IPS-18a (cell line): ENCODE measurements at regions not wholly inside any gene's neighbourhood (a gene's known extent, or its start where the extent isn't known, plus 50 kb on each side); places are given as distances from the start of the nearest gene placed in this dataset.

Source experiments
- H3K27ac ChIP-seq: one replicate; pipeline ENCODE4 v1.5.1; 2013; ENCODE audit warnings: low read length
- H3K27me3 ChIP-seq: one replicate; pipeline ENCODE4 v1.6.1; 2013; ENCODE audit warnings: mild to moderate bottlenecking, low read length; ENCODE audit not compliant: control insufficient read depth, insufficient read depth
- H3K36me3 ChIP-seq: one replicate; pipeline ENCODE4 v1.6.1; 2013; ENCODE audit warnings: low read depth, low read length; ENCODE audit not compliant: control insufficient read depth
- H3K4me1 ChIP-seq: one replicate; pipeline ENCODE4 v1.6.1; 2013; ENCODE audit warnings: low read depth, low read length; ENCODE audit not compliant: control insufficient read depth
- H3K4me3 ChIP-seq: one replicate; pipeline ENCODE4 v1.5.1; 2013; ENCODE audit warnings: low read length
- H3K9ac ChIP-seq: one replicate; pipeline ENCODE4 v1.6.1; 2013; ENCODE audit warnings: mild to moderate bottlenecking, low read length, moderate library complexity
- H3K9me3 ChIP-seq: one replicate; pipeline ENCODE4 v1.6.1; 2013; ENCODE audit warnings: low read depth, low read length; ENCODE audit not compliant: control insufficient read depth

DNA sequence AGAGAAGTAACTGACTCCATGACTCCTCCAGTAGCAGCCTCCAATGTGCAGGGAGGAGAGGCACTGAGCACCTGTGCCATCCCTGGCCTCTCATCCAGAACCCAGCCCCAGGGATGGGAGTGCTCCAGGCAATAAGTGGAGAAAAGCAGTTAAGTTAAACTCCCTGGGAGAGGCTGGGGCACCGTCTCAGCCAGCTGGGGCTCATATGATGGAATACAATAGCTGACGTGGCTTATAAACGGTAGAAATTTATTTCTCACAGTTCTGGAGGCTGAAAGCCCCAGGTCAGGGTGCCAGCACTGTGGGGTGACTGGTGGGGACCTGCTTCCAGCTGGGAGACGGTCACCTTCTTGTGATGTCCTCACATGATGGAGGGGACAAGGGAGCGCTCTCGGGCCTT lies 94.7 kb downstream of the RAMP3 start:
- Histone ChIP-seq H3K4me1 (no peaks in the 10 kb centered on the region), H3K36me3 (no peaks in the 10 kb centered on the region), H3K4me3 (no peak overlapping the region), H3K9ac (no peak overlapping the region), H3K27me3 (no peaks in the 10 kb centered on the region), H3K9me3 (no peaks in the 10 kb centered on the region), H3K27ac (no peak overlapping the region)

DNA sequence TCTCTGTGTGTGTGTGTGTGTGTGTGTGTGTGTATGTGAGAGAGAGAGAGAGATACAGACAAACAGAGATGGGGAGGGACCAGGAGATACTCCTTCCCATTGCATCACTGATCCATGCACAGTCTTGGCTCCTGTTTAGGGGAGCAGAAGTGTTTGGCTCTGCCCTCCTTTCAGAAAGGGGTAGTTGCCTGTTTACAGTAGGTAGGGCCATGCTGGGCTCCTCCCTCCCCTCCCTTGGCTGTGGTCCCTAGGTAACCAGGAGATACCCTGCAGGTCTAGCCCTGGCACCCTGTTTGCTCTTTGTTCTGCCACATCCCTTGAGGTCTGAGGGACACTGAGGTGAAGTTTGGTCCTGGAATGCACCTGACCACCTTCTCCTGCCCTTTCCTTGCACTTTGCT lies 95.3 kb downstream of the RAMP3 start:
- Histone ChIP-seq H3K36me3 (no peaks in the 10 kb centered on the region), H3K9me3 (no peaks in the 10 kb centered on the region), H3K4me3 (no peak overlapping the region), H3K27ac (no peak overlapping the region), H3K4me1 (no peaks in the 10 kb centered on the region), H3K9ac (no peak overlapping the region), H3K27me3 (no peaks in the 10 kb centered on the region)

- H3K27ac ChIP-seq, result no peak overlapping the region
- H3K9ac ChIP-seq, result no peak overlapping the region
- H3K36me3 ChIP-seq, result no peaks in the 10 kb centered on the region
- H3K27me3 ChIP-seq, result no peaks in the 10 kb centered on the region
- no peaks in the 10 kb centered on the region for H3K4me1 ChIP-seq
- H3K9me3 ChIP-seq, result no peaks in the 10 kb centered on the region
- H3K4me3 ChIP-seq, result no peak overlapping the region
These were observed 95.8 kb downstream of the RAMP3 start for GRCh38 chr7:45253368-45253767.

- H3K9me3 ChIP-seq, result no peaks in the 10 kb centered on the region
- no peak overlapping the region for H3K27ac ChIP-seq
- H3K36me3 ChIP-seq, result no peaks in the 10 kb centered on the region
- H3K4me3 ChIP-seq, result no peak overlapping the region
- no peaks in the 10 kb centered on the region for H3K4me1 ChIP-seq
- no peak overlapping the region for H3K9ac ChIP-seq
- H3K27me3 ChIP-seq, result peaks cover 5% of the 10 kb centered on the region
These were observed 97.6 kb downstream of the RAMP3 start for GRCh38 chr7:45255187-45255586.

GRCh38 chr7:45256309-45256708 lies 98.7 kb downstream of the RAMP3 start:
- no peak overlapping the region for H3K4me3 ChIP-seq
- H3K27ac ChIP-seq, result no peak overlapping the region
- H3K4me1 ChIP-seq, result no peaks in the 10 kb centered on the region
- H3K27me3 ChIP-seq, result peaks cover 5% of the 10 kb centered on the region
- H3K9ac ChIP-seq, result no peak overlapping the region
- H3K36me3 ChIP-seq, result no peaks in the 10 kb centered on the region
- no peaks in the 10 kb centered on the region for H3K9me3 ChIP-seq

DNA sequence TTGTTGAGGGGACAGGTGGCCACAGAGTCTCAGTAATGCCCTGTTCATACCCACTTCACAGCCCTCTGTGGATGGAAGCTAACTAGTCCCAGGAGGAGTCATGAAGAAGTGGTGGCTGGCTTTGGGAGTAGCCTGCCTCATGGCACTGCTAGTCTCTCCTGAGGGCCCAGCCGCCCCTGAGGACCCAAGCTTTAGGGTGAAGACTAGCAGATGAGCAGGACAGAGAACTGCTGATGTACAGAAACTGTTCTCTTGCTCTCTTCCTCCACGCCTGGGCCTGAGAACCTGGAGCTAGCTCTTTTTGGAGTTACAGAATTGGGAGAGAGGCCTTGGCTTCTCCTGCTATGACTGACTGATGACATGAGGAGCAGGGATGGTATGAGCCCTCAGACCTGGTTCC lies 99.2 kb downstream of the RAMP3 start:
- H3K4me1 ChIP-seq, result no peaks in the 10 kb centered on the region
- H3K9ac ChIP-seq, result no peak overlapping the region
- no peaks in the 10 kb centered on the region for H3K36me3 ChIP-seq
- H3K4me3 ChIP-seq, result no peak overlapping the region
- no peaks in the 10 kb centered on the region for H3K9me3 ChIP-seq
- H3K27ac ChIP-seq, result no peak overlapping the region
- peaks cover 5% of the 10 kb centered on the region for H3K27me3 ChIP-seq

DNA sequence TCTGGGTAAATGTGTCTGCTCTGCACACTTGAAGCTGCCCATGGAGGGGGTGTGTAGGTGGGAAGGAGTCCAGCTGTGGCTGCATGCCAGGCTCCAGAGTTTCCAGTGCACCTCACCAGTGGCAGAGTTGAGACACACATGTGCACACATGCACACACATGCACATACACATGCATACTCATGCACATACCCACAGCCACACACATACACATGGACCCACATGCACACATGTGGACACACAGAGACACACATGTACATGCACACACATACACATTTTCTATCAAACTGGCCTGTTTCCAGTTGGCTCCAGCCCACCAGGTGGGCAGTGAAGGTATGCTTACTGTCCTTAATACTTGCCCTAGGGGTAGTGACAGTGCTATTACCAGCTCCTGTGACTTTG lies 99.7 kb downstream of the RAMP3 start:
- Histone ChIP-seq H3K9ac (no peak overlapping the region), H3K27ac (no peak overlapping the region)

GRCh38 chr7:45258533-45259226 lies 101.1 kb downstream of the RAMP3 start:
- no peaks in the 10 kb centered on the region for H3K36me3 ChIP-seq
- H3K4me1 ChIP-seq, result no peaks in the 10 kb centered on the region
- H3K9me3 ChIP-seq, result no peaks in the 10 kb centered on the region
- no peak overlapping the region for H3K27ac ChIP-seq
- H3K4me3 ChIP-seq, result no peak overlapping the region
- H3K9ac ChIP-seq, result no peak overlapping the region
- peaks cover 5% of the 10 kb centered on the region for H3K27me3 ChIP-seq

More for the DNA sequence above, 99.7 kb downstream of the RAMP3 start:
- no peaks in the 10 kb centered on the region for H3K4me1 ChIP-seq
- no peaks in the 10 kb centered on the region for H3K9me3 ChIP-seq
- H3K36me3 ChIP-seq, result no peaks in the 10 kb centered on the region
- H3K4me3 ChIP-seq, result no peak overlapping the region
- peaks cover 5% of the 10 kb centered on the region for H3K27me3 ChIP-seq

DNA sequence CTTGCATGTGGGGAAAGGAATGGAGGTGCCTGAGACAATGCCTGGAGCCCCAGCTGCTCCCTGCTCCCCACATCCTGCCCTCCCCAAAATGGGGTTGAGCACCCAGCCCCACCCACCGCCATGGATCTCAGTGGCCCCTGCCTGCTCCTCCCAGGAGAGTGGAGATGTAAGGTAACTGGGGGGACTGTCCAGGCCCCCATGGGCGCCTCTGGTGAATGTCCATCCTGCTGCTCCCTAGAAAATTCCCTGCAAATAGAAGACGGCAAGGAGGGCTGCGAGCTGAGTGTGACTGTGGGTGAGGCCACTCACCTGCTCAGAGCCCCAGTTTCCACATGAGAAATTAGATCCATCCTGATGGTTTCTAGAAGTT lies 101.6 kb downstream of the RAMP3 start:
- H3K9me3 ChIP-seq, result no peaks in the 10 kb centered on the region
- no peak overlapping the region for H3K9ac ChIP-seq
- no peak overlapping the region for H3K27ac ChIP-seq
- no peaks in the 10 kb centered on the region for H3K4me1 ChIP-seq
- no peak overlapping the region for H3K4me3 ChIP-seq
- no peaks in the 10 kb centered on the region for H3K36me3 ChIP-seq
- peaks cover 5% of the 10 kb centered on the region for H3K27me3 ChIP-seq

DNA sequence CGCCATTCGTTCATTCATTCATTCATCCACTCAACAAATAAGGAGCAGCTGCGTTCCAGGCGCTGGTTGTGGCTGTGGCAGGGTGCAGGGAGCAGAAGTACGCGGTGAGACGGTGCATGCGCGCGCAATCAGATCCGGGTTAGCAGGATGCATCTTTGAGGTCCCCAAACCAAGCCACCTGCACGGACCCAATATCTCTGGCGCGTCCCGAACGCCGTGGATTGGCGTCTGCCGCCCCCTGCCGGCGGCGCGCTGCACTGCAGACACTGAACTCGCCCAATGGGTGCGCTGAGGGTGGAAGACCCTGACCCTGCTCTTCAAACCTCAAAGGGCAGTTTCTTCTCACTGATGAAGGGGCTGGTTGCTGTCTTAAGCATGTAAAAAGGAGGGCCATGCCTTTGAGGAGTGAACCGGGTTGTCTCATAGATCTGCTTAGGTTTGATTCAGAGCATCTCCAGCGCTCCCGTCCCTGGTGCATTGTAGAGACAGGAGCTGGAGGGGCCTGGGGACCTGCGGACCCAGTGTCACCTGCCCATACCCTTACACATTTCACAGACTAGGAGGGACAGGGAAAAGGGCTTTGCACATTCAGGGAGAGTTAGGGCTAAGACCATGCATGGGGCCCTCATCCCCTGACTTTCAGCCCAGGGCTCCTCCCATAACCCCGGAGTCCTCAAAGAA lies 102.5 kb downstream of the RAMP3 start:
- Histone ChIP-seq H3K4me1 (no peaks in the 10 kb centered on the region), H3K36me3 (no peaks in the 10 kb centered on the region), H3K4me3 (no peak overlapping the region), H3K27ac (no peak overlapping the region), H3K9me3 (no peaks in the 10 kb centered on the region), H3K9ac (no peak overlapping the region), H3K27me3 (peaks cover 5% of the 10 kb centered on the region)

DNA sequence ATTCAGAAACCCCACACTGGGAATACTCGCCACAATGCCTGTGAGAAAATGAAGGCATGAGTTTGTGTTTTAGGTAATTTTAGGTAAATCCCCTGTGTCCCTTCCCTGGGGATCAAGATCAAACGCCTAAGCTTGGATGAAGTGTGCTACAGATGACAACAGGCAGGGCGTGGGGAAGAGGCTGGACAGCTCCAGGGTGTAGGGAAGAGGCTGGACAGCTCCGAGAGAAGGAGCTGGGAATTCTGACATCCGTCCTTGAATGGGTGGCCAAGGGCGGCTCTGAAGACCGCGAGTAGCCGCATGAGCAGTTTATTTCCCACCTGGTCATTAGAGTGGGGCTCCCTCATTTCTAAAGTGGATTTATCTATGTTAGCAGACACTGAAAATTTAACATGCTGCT lies 109.7 kb downstream of the RAMP3 start:
- Histone ChIP-seq H3K4me3 (no peak overlapping the region), H3K27me3 (no peaks in the 10 kb centered on the region), H3K4me1 (no peaks in the 10 kb centered on the region), H3K27ac (no peak overlapping the region), H3K9ac (no peak overlapping the region), H3K9me3 (no peaks in the 10 kb centered on the region), H3K36me3 (no peaks in the 10 kb centered on the region)

DNA sequence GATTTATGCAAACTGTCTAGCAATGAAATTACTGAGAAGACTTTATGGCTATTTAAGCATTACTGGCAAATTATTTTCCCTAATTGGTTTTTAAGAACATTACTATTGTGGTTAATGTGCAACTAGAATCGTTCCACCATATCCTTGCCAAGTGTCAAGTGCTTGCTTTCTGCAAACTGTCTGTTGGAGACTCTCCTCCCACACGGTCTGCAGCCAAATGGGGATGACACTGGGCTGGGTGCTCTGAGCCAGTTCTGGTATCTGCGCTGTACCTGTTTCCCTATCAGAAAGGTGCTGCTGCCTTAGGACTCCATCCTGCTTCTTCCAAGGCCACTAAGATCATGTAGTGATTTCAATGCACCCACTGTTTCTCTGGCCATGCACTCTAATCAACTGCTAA lies 110.4 kb downstream of the RAMP3 start:
- Histone ChIP-seq H3K36me3 (no peaks in the 10 kb centered on the region), H3K4me1 (no peaks in the 10 kb centered on the region), H3K4me3 (no peak overlapping the region), H3K27ac (no peak overlapping the region), H3K9ac (no peak overlapping the region), H3K9me3 (no peaks in the 10 kb centered on the region), H3K27me3 (no peaks in the 10 kb centered on the region)
